CD4-positive, alpha-beta T cell treated with Interleukin-1 beta for 1 hour (primary cell): ENCODE measurements at regions not wholly inside any gene's neighbourhood (a gene's known extent, or its start where the extent isn't known, plus 50 kb on each side); places are given as distances from the start of the nearest gene placed in this dataset.

Source experiments
- DNase-seq, 2 donors: peaks; one replicate each; pipeline ENCODE4 v3.0.0-alpha.2; 2020 to 2022

GRCh38 chr9:95611354-95611753, 94.6 kb upstream of the PTCH1 start:
- no peak for DNase-seq

GRCh38 chr9:95610006-95610785, 93.4 kb upstream of the PTCH1 start:
- no peak for DNase-seq

- DNase-seq: no peak
Observed at GRCh38 chr9:95609426-95609825, 92.7 kb upstream of the PTCH1 start.

GRCh38 chr9:95608341-95608740, 91.6 kb upstream of the PTCH1 start:
- DNase-seq: no peak

GRCh38 chr9:95607507-95607906, 90.7 kb upstream of the PTCH1 start:
- no peak for DNase-seq

- DNase-seq: no peak
Observed at GRCh38 chr9:95606489-95607350, 89.9 kb upstream of the PTCH1 start.

GRCh38 chr9:95605816-95606488, 89.2 kb upstream of the PTCH1 start:
- no peak for DNase-seq

GRCh38 chr9:95605101-95605500, 88.3 kb upstream of the PTCH1 start:
- DNase-seq: no peak

- no peak for DNase-seq
Observed at GRCh38 chr9:95598236-95598635, 81.5 kb upstream of the PTCH1 start.

- DNase-seq: no peak
Observed at GRCh38 chr9:95595721-95596295, 79.0 kb upstream of the PTCH1 start.

GRCh38 chr9:95592931-95593330, 76.2 kb upstream of the PTCH1 start:
- no peak for DNase-seq

GRCh38 chr9:95588724-95589588, 72.2 kb upstream of the PTCH1 start:
- DNase-seq: no peak

GRCh38 chr9:95587021-95587964, 70.5 kb upstream of the PTCH1 start:
- no peak for DNase-seq

GRCh38 chr9:95586326-95586725, 69.6 kb upstream of the PTCH1 start:
- no peak for DNase-seq

GRCh38 chr9:95585824-95586223, 69.1 kb upstream of the PTCH1 start:
- no peak for DNase-seq

GRCh38 chr9:95584176-95584575, 67.4 kb upstream of the PTCH1 start:
- no peak for DNase-seq

GRCh38 chr9:95581900-95582299, 65.1 kb upstream of the PTCH1 start:
- DNase-seq: no peak

- no peak for DNase-seq
Observed at GRCh38 chr9:95580812-95581761, 64.3 kb upstream of the PTCH1 start.

- no peak for DNase-seq
Observed at GRCh38 chr9:95574866-95575553, 58.2 kb upstream of the PTCH1 start.
